HG03457 (cell line): ENCODE measurements at regions not wholly inside any gene's neighbourhood (a gene's known extent, or its start where the extent isn't known, plus 50 kb on each side); places are given as distances from the start of the nearest gene placed in this dataset.

Experiments
- ATAC-seq: cut with Tn5 transposase; IDR thresholded peaks from one replicate; pipeline ENCODE4 v1.9.1; 2021; ENCODE audit warnings: moderate number of reproducible peaks; ENCODE audit not compliant: unreplicated experiment

GRCh38 chr5:23579566-23579965, 72.2 kb downstream of the PRDM9 start:
- ATAC-seq, result no peak

DNA sequence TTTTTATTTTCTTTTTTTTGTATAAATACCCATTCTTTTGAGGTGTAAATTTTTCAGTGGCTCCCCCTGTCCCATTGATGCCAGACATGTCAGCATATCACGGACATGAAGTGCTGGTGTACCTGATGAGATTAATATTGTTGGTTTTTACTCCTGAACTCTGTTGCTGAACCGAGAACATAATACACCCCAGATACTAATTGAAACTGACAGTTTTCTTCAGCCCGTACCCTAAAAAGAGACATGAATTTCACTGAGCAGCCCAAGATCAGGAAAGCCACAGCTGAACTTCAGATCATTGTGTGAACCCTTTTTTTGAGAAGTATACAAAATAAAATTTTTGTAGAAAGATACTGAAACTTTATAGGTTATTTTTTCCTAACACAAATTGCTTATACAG, 75.7 kb downstream of the PRDM9 start:
- no peak for ATAC-seq

GRCh38 chr5:23588841-23589326, 81.5 kb downstream of the PRDM9 start:
- no peak for ATAC-seq

DNA sequence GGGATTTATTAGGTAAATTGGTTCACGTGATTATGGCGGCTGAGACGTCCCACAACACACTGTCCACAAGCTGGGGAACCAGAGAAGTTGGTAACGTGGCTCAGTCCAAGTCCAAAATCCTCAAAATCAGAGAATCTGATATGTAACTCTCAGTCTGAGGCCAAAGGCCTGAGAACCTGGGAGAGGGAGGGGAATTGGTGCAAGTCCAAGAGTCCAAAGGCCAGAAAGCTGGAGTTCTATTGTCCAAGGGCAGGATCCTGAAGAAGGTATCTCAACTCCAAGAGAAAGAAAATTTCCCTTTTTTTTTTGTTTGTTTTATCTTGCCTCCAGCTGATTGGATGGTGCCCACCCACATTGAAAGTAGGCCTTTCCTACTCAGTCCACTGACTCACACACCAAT, 83.8 kb downstream of the PRDM9 start:
- no peak for ATAC-seq

DNA sequence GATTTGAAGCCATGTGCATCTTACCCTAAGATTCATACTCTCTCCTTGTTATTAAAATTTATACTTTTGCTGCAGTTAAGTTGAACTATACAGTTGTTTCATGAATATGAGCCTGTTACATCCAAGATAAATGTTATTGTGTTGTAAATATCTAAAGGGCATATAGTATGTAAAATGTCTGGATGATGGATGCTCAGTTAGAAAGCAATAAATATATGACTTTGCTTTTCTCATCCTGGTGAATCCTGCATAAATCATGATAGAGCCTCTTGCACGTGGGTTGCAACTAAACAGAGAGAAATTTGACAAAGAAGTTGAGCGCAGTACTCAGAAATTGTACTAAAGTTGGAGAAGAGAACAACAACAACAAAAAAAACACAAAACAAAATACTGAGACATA, 99.5 kb downstream of the PRDM9 start:
- no peak for ATAC-seq

DNA sequence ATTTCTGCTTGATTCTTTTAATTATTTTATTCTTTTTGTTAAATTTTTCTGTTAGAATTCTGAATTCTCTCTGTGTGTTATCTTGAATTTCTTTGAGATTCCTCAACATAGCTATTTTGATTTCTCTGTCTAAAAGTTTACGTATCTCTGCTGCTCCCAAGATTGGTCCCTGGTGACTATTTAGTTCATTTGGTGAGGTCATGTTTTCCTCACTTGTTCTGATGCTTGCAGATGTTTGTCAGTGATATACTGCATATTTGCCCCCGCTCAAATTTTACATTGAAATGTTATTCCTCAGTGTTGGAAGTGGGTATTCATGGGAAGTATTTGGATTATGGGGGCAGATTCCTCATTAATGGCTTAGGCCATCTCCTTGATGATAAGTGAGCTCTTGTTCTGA, 105.3 kb downstream of the PRDM9 start:
- ATAC-seq, result no peak

DNA sequence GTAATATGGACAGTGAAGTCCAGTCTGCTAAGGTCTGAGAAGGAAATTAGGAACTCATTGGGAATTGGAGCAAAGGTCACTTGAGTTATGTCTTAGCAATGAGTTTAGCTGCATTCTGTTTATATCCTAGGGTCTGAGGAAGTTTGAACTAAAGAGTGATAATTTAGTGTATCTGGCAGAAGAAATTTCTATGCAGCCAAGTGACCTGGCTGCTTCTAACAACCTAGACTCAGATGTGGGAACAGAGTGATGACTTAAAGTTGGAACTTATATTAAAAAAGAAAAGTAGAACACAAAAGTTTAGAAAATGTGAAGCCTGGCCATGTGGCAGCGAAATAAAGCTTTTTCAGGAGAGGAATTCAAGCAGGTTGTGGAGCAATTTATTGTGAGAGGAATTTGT, 106.2 kb downstream of the PRDM9 start:
- ATAC-seq, result no peak

GRCh38 chr5:23614422-23614821, 107.0 kb downstream of the PRDM9 start:
- no peak for ATAC-seq

DNA sequence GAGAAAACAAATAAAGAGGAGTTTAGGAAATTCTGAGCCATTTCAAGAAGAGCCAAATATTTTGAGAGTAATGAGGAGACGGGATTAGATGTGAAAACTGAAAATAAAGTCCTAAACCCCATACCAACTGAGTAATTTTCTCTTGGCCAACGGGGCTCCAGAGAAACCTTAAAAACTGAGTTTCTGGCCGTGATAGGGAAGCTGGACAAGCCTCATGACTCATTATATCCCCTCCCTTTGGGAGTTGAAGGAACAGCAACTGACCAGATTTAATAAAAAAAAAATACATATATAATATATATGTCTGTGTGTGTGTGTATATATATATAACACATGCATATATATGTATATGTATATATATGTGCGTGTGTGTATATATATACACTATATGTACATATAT, 119.6 kb downstream of the PRDM9 start:
- no peak for ATAC-seq

GRCh38 chr5:23627976-23628375, 120.6 kb downstream of the PRDM9 start:
- ATAC-seq, result no peak

GRCh38 chr5:23629396-23629795, 122.0 kb downstream of the PRDM9 start:
- no peak for ATAC-seq

DNA sequence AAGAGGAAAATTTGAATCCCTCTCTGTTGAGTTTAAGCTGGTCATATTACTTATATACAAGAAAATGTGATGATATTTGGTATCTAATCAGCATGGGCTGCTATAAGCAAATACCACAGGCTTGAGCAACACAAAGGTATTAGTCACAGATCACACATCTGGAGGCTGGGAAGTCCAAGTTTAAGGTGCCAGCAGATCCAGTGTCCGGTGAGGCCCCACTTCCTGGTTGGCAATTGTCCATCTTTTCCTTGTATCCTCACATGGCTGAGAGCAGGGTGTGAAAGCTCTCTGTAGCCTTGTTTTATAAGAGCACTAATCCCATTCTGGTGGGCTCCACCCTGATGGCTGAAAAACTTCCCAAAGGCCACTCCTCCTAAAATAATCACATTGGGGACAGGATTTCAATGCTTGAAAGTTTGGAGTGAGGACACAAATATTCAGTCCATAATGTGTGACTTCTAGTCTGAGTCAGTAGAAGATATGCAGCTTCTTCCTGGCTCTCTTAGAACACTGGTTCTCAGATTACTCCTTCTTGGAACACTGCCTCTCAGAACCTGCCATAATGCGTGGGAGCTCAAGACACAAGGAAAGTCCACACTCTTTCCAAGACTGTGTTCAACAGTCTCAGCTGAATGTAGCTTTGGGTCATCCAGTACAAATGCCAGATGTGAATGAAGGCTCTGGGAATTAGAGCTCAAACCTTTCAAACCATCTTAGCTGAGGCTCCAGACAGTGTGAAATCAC, 124.1 kb downstream of the PRDM9 start:
- no peak for ATAC-seq

DNA sequence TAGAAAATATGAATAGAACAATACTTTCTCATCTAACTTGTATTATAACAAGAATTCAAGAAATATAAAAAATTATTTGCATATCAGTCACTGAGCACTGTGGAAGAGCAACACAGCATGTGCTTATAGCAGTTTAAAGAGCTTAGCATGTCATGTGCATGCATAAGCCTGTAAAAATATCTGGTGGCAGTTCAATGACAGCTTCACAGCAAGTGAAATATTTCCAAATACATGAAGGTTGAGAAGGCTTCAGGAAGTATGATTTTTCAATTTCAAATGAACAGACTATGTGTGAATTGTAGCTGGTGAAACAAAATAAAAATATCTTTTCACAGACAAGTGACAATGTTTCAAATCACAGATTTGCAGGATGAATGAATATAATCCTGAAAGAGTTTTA, 128.5 kb downstream of the PRDM9 start:
- no peak for ATAC-seq

- no peak for ATAC-seq
These were observed 131.9 kb downstream of the PRDM9 start for GRCh38 chr5:23639326-23639725.

- ATAC-seq, result no peak
These were observed 141.2 kb downstream of the PRDM9 start for GRCh38 chr5:23648656-23649055.

GRCh38 chr5:23649594-23649993, 142.2 kb downstream of the PRDM9 start:
- no peak for ATAC-seq

GRCh38 chr5:23655674-23656073, 148.3 kb downstream of the PRDM9 start:
- ATAC-seq, result no peak

DNA sequence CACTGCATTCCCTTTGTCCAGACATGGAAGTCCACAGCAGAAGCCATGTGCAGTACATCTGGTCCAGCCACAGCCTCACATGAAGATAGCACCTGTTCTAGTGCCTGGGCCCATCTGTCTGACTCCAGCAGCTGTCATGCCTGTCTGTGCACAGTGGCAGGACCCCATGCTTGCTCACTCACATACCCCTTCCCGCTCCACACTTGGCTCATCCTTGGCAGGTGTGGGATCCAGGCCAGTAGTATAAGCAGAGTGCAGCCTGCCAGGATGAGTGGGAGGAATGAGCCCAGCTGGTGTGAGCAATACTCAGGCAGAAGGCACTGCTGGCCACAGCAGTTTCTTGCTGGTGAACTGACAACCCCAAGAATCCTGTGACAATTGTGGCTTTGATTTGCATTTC, 168.0 kb downstream of the PRDM9 start:
- ATAC-seq, result no peak

DNA sequence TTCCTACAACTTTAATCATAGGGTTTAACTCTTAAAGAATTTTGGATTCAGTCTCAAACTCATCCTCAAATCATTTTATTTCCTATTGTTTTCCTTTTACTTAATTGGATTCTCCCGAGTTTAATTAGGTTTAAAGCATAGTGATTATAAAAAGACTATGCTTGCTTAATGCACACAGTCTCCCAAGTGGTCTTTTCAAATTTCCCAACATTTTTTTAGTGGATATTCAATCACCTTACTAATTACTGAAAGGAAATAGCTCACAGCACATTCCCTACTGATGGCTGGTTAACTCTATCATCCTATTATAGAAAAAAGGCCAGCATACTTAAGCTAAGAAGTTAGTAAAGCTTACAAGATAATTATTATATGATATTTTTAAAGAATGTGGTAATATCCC, 170.6 kb downstream of the PRDM9 start:
- ATAC-seq, result no peak

- ATAC-seq, result no peak
These were observed 176.7 kb downstream of the PRDM9 start for GRCh38 chr5:23684103-23684502.

DNA sequence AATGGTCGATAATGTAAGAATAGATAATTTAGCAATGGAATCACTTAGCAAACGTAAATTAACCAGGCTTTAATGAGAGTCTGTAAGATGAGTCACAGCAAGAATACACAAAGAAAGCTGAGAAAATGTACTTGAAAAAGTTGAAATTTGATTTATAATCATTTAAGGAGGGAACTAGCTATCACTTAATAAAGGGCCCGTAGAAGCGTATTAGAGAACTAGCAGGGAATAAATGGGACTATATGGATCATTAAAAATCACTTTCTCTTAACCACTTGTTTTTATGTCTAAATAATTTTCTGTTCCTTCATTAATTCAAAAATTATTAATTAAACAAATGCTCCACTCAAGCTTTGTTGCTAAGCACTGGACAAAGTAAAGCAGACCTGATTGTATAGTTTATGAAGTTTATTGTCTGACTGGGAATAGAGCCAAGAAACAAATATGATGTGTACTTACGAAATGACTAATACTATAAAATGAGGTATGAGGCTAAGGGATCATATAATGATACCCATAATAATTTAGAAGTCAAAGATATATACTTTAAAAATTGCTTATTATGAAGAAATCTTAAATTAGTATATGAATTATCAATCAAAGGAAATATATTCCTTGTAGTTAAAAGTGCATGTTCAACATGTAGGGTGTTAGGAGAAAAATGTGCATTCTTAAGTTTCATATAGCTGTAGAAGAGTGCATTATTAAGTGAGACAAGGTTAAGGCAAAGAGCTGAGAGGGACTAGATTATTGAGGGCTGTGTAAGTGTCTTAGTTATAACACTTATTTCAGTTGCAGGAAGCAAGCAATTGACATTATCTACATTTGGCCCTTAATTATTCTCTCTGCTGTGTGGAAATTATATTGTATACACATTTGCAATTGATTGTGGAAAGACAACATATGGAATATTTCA, 196.8 kb downstream of the PRDM9 start:
- ATAC-seq, result no peak

DNA sequence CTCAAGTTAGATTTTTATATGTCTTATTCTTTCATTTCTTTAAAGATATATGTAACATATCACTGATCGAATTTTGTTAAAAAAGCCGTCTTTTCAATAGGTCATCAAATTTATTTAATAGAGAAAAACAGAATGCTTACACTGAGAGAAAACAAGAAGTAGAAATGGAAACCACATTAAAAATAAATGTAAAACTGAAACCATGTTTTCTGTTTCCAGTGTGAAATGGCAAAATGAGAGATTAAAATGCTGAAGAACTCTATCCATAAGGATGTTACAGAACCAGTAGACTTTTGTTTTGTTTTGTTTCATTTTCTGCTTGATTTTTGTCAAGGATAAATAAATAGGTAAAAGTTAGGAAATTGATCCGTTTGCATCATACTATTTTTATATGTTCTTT, 210.1 kb downstream of the PRDM9 start:
- no peak for ATAC-seq
